ENCODE measurements at regions not wholly inside any gene's neighbourhood (a gene's known extent, or its start where the extent isn't known, plus 50 kb on each side); places are given as distances from the start of the nearest gene placed in this dataset.
"Not testable (repeated sequence)": the region's sequence is repeated elsewhere in the genome, so short reads cannot be mapped to it uniquely, and the experiment has no call there.

- DNase-seq (ENCODE audit: low spot score) = no peak
- TF ChIP-seq, protein P1, sequence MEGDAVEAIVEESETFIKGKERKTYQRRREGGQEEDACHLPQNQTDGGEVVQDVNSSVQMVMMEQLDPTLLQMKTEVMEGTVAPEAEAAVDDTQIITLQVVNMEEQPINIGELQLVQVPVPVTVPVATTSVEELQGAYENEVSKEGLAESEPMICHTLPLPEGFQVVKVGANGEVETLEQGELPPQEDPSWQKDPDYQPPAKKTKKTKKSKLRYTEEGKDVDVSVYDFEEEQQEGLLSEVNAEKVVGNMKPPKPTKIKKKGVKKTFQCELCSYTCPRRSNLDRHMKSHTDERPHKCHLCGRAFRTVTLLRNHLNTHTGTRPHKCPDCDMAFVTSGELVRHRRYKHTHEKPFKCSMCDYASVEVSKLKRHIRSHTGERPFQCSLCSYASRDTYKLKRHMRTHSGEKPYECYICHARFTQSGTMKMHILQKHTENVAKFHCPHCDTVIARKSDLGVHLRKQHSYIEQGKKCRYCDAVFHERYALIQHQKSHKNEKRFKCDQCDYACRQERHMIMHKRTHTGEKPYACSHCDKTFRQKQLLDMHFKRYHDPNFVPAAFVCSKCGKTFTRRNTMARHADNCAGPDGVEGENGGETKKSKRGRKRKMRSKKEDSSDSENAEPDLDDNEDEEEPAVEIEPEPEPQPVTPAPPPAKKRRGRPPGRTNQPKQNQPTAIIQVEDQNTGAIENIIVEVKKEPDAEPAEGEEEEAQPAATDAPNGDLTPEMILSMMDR (IDR thresholded peaks at IDR 0.05; ENCODE audit: extremely low read depth, missing control alignments) = no peak
Measured at GRCh38 chr15:62653122-62653521, 389.4 kb upstream of the TPM1 start.

GRCh38 chr15:62656071-62656470, 386.5 kb upstream of the TPM1 start:
- no peak for DNase-seq (ENCODE audit: low spot score)
- TF ChIP-seq, protein P1 (IDR thresholded peaks at IDR 0.05; ENCODE audit: extremely low read depth, missing control alignments) = no peak

GRCh38 chr15:62657501-62657900, 385.0 kb upstream of the TPM1 start:
- not testable (repeated sequence) for DNase-seq (ENCODE audit: low spot score)

DNA sequence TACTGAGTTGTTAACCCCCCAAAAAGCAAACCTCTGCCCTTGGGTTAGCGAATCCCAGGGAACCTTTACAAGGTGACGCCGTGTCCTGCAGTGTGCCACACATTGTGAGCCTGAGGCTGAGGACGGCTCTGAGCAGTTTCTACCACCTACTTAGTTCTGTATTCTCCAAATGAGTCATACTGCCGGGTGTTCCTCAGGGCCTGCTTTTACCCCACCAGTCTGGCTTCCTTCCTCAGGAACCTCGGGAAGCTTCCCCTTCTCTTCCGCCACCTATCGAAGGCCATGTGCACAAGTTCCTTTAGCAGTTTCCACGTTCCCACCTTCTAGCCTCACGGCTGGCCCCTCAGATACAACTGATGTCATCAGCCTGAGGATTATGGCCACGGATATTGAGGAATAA, 384.0 kb upstream of the TPM1 start:
- TF ChIP-seq, protein P1 (IDR thresholded peaks at IDR 0.05; ENCODE audit: extremely low read depth, missing control alignments) = no peak
- peak; percentile 15 for DNase-seq (ENCODE audit: low spot score)

DNA sequence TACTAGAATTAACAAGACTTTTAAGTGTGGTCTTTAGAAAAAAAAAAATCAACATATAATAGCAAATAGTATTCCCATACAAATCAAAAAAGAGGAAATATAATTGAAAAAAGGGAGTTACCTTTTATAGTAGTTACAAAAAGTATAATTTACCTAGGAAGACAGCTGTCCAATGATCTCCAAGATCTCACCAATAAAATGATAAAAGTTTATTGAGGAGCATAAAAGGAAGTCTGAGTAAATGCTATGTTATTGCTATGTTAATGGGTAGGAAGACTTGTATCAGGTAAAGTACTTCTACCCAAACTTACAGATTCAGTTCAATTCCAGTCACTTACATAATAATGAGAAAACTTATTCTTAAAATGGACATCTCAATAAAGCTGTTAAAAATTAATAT, 379.0 kb upstream of the TPM1 start:
- no peak for DNase-seq (ENCODE audit: low spot score)
- TF ChIP-seq, protein P1 (IDR thresholded peaks at IDR 0.05; ENCODE audit: extremely low read depth, missing control alignments) = no peak

DNA sequence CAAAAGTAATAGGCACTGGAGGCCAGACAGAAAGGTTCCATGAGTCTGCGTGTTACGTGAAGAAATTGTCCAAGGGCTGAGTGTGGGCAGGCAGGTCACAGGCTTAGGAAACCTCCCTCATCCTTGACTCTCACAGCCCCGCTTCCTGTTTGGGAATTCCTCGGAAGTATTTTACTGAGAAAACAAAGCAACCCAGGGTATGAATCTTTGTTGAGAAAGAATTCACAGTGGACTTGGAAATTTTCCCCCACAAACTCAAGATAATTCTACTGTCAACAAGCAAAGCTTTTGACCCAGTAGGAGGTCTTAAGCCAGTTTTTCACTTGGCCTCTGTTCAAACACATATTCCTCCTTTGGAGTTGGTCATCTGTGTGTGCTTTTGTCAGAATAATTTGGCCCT, 377.1 kb upstream of the TPM1 start:
- no peak for DNase-seq (ENCODE audit: low spot score)
- TF ChIP-seq, protein P1 (IDR thresholded peaks at IDR 0.05; ENCODE audit: extremely low read depth, missing control alignments) = no peak

GRCh38 chr15:62666046-62666445, 376.5 kb upstream of the TPM1 start:
- TF ChIP-seq, protein P1 (IDR thresholded peaks at IDR 0.05; ENCODE audit: extremely low read depth, missing control alignments) = no peak
- DNase-seq (ENCODE audit: low spot score) = no peak

DNA sequence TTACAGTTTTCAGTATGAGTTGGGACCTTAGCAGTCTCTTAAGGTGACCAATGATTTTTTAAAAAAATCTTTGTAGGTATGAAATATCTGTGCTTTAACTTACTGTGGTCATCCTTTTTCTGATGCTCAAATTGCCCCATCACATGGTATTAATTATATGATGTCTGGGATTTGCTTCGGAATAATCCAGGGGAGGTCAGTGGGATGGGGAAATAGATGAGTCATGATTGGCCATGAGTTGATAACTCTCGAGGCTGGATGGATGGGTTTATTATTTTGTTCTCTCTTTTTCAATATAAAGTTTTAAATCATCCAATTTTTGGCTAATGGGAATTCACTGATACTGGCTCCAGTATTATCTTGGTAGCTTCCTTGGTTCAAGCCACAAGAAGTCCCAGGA, 370.3 kb upstream of the TPM1 start:
- no peak for DNase-seq (ENCODE audit: low spot score)
- TF ChIP-seq, protein P1 (IDR thresholded peaks at IDR 0.05; ENCODE audit: extremely low read depth, missing control alignments) = no peak
